ENCODE measurements at regions not wholly inside any gene's neighbourhood (a gene's known extent, or its start where the extent isn't known, plus 50 kb on each side); places are given as distances from the start of the nearest gene placed in this dataset.

- TF ChIP-seq MYC (IDR thresholded peaks at IDR 0.05; ENCODE audit: low read depth, low read length): no peak
- Histone ChIP-seq H4K20me1 (replicated peaks; ENCODE audit: control insufficient read depth, extremely low read depth, insufficient read depth, low read length) (no peaks in the 10 kb centered on the region), H3K9me1 (replicated peaks; ENCODE audit: control insufficient read depth, extremely low read depth, insufficient read depth, low read length) (no peaks in the 10 kb centered on the region), H3K9ac (replicated peaks; ENCODE audit: extremely low read depth, insufficient read depth, low read length) (no peak overlapping the region), H3K4me1 (ENCODE audit: control insufficient read depth, extremely low read depth, insufficient read depth, low read length) (no peaks in the 10 kb centered on the region), H3K36me3 (ENCODE audit: control insufficient read depth in 2 of 2, extremely low read depth in 1 of 2, insufficient read depth in 2 of 2, low read length in 2 of 2) (no peaks in the 10 kb centered on the region), H3K27me3 (ENCODE audit: control insufficient read depth in 2 of 2, insufficient read depth in 2 of 2, low read length in 2 of 2) (no peaks in the 10 kb centered on the region), H3K4me3 (replicated peaks in 1 of 3; ENCODE audit: insufficient read depth in 1 of 3, low read depth in 1 of 3, low read length in 3 of 3) (no peak overlapping the region), H2AFZ (ENCODE audit: low read depth, low read length) (no peak overlapping the region), H3K79me2 (ENCODE audit: control insufficient read depth, insufficient read depth, low read length) (no peaks in the 10 kb centered on the region), H3K9me3 (replicated peaks; ENCODE audit: control insufficient read depth, insufficient read depth, low read length) (no peaks in the 10 kb centered on the region), H3K4me2 (ENCODE audit: insufficient read depth, low read length) (no peak overlapping the region), H3K27ac (ENCODE audit: insufficient read depth, low read depth, low read length) (no peak overlapping the region)
- CTCF ChIA-PET: no interaction called here
- intact Hi-C loops (cut with micrococcal nuclease) (no loop called here), dilution Hi-C loops (cut with MboI; ENCODE audit: extremely low pct_ligation_motif_present, low sequenced_read_pairs) (no loop called here)
- FAIRE-seq (no peak), DNase-seq (ENCODE audit: low read depth, low spot score) (no peak)
- POLR2A ChIA-PET: no interaction called here
- no TSS peak for BruUV-seq (replicated peaks)
Observed at GRCh38 chr13:44874176-44874575, 115.1 kb downstream of the NUFIP1 start.

GRCh38 chr13:44873461-44873860 lies 115.8 kb downstream of the NUFIP1 start:
- BruUV-seq (replicated peaks): no TSS peak
- no peak overlapping the region for H3K4me2 ChIP-seq (ENCODE audit: insufficient read depth, low read length)
- CTCF ChIA-PET: no interaction called here
- FAIRE-seq (no peak), DNase-seq (ENCODE audit: low read depth, low spot score) (no peak)
- no peak overlapping the region for H3K9ac ChIP-seq (replicated peaks; ENCODE audit: extremely low read depth, insufficient read depth, low read length)
- no peaks in the 10 kb centered on the region for H3K9me3 ChIP-seq (replicated peaks; ENCODE audit: control insufficient read depth, insufficient read depth, low read length)
- H2AFZ ChIP-seq (ENCODE audit: low read depth, low read length): no peak overlapping the region
- no peaks in the 10 kb centered on the region for H3K9me1 ChIP-seq (replicated peaks; ENCODE audit: control insufficient read depth, extremely low read depth, insufficient read depth, low read length)
- intact Hi-C loops (cut with micrococcal nuclease): no loop called here
- no peak overlapping the region for H3K4me3 ChIP-seq (replicated peaks in 1 of 3; ENCODE audit: insufficient read depth in 1 of 3, low read depth in 1 of 3, low read length in 3 of 3)
- dilution Hi-C loops (cut with MboI; ENCODE audit: extremely low pct_ligation_motif_present, low sequenced_read_pairs): no loop called here
- no peaks in the 10 kb centered on the region for H3K27me3 ChIP-seq (ENCODE audit: control insufficient read depth in 2 of 2, insufficient read depth in 2 of 2, low read length in 2 of 2)
- no peaks in the 10 kb centered on the region for H3K79me2 ChIP-seq (ENCODE audit: control insufficient read depth, insufficient read depth, low read length)
- peaks cover under 1% of the 10 kb centered on the region for H3K4me1 ChIP-seq (ENCODE audit: control insufficient read depth, extremely low read depth, insufficient read depth, low read length)
- H3K27ac ChIP-seq (ENCODE audit: insufficient read depth, low read depth, low read length): no peak overlapping the region
- POLR2A ChIA-PET: no interaction called here
- TF ChIP-seq EZH2 (IDR thresholded peaks at IDR 0.05; ENCODE audit: borderline replicate concordance, low read depth, low read length, severe bottlenecking) (no peak), MAX (IDR thresholded peaks at IDR 0.05; ENCODE audit: insufficient read depth, insufficient read length) (no peak), POLR2AphosphoS5 (IDR thresholded peaks at IDR 0.05; ENCODE audit: insufficient read depth, low read depth, low read length) (no peak), CTCF (IDR thresholded peaks at IDR 0.05; ENCODE audit: extremely low read depth in 1 of 2, insufficient read depth in 1 of 2, low read depth in 1 of 2, low read length in 2 of 2) (no peak), FOS (IDR thresholded peaks at IDR 0.05; ENCODE audit: borderline replicate concordance, insufficient read depth, low read length) (no peak), MYC (IDR thresholded peaks at IDR 0.05; ENCODE audit: low read depth, low read length) (no peak), POLR2A (IDR thresholded peaks at IDR 0.05; ENCODE audit: low read depth, low read length) (no peak), GATA2 (IDR thresholded peaks at IDR 0.05; ENCODE audit: insufficient read depth, insufficient read length, low read depth, low read length) (no peak), JUN (IDR thresholded peaks at IDR 0.05; ENCODE audit: borderline replicate concordance, insufficient read depth, insufficient read length, low read depth) (no peak)
- no peaks in the 10 kb centered on the region for H4K20me1 ChIP-seq (replicated peaks; ENCODE audit: control insufficient read depth, extremely low read depth, insufficient read depth, low read length)
- H3K36me3 ChIP-seq (ENCODE audit: control insufficient read depth in 2 of 2, extremely low read depth in 1 of 2, insufficient read depth in 2 of 2, low read length in 2 of 2): no peaks in the 10 kb centered on the region
